Transverse colon (tissue), 4 donors: ENCODE measurements at regions not wholly inside any gene's neighbourhood (a gene's known extent, or its start where the extent isn't known, plus 50 kb on each side); places are given as distances from the start of the nearest gene placed in this dataset.
"Not testable (repeated sequence)": the region's sequence is repeated elsewhere in the genome, so short reads cannot be mapped to it uniquely, and the experiment has no call there.

ENCODE experiments used
- DNase-seq: peaks from one replicate; pipeline ENCODE4 v3.0.0-alpha.2; 2019
- H3K27ac ChIP-seq, 4 donors: fragments of 200-600 bp; sonication (generic); 2 replicates each; pipeline ENCODE4 v1.5.1; 2016 to 2018; ENCODE audit warnings: inconsistent platforms in 4 of 4
- H3K27me3 ChIP-seq: fragments of 200-600 bp; sonication (generic); 2 replicates; pipeline ENCODE4 v1.5.1; 2017; ENCODE audit warnings: inconsistent platforms
- H3K36me3 ChIP-seq, 4 donors: fragments of 200-600 bp; sonication (generic); 2 replicates each; pipeline ENCODE4 v1.5.1; 2017 to 2019; ENCODE audit warnings: inconsistent platforms in 4 of 4
- H3K4me1 ChIP-seq, 4 donors: fragments of 200-600 bp; sonication (generic); 2 replicates each; pipeline ENCODE4 v1.5.1; 2017 to 2020; ENCODE audit warnings: inconsistent platforms in 4 of 4
- H3K4me3 ChIP-seq, 4 donors: fragments of 200-600 bp; sonication (generic); 1 replicate in 1 of 4; 2 replicates in 3 of 4; pipeline versions ENCODE4 v1.5.1 to v1.6.1; 2017 to 2019; ENCODE audit warnings: inconsistent platforms in 4 of 4
- H3K9me3 ChIP-seq, 2 donors: fragments of 200-600 bp; sonication (generic); 2 replicates each; pipeline ENCODE4 v1.5.1; 2017 to 2019; ENCODE audit warnings: inconsistent platforms in 2 of 2
- EP300 ChIP-seq: sonication (generic); formaldehyde crosslinking; IDR thresholded peaks from one replicate; pipeline ENCODE4 v1.6.1; 2017; ENCODE audit warnings: antibody characterized with exemption, low read depth
- POLR2A ChIP-seq: fragments of 450-650 bp; IDR thresholded peaks from one replicate; pipeline ENCODE4 v1.6.1; 2016; ENCODE audit warnings: antibody characterized with exemption, mild to moderate bottlenecking, moderate library complexity
- POLR2AphosphoS5 ChIP-seq, 3 donors: sonication (generic); formaldehyde crosslinking; IDR thresholded peaks; one replicate each; pipeline ENCODE4 v1.6.1; 2016; ENCODE audit warnings: antibody characterized with exemption in 3 of 3
- WGBS, 2 donors: methylation state at CpG; one replicate each; pipeline ENCODE4 v1.1.5; 2018; ENCODE audit warnings: low coverage in 1 of 2; 5-methylcytosine and 5-hydroxymethylcytosine counted together
- in situ Hi-C, 4 donors: fragments of 200-750 bp; cut with MboI; loops; one replicate each; pipeline versions ENCODE4 v1.15.0 to v1.15.1; 2017; ENCODE audit warnings: low sequenced_read_pairs in 3 of 4, low pct_ligation_motif_present in 1 of 4, low pct_unique_long_range_greater_than_20kb in 1 of 4
- intact Hi-C: fragments of 100-400 bp; cut with DNase I; formaldehyde crosslinking; loops from one replicate; pipeline ENCODE4 v1.15.1; 2023; ENCODE audit warnings: low total_unique reads
- TF ChIP-seq, protein P1 (sequence below), 5 experiments: fragments of 200-600 bp in 3 of 5; fragments of 450-650 bp in 2 of 5; sonication (generic) in 3 of 5; IDR thresholded peaks; 1 replicate in 2 of 5; 2 replicates in 3 of 5; pipeline ENCODE4 v1.5.1; 2016 to 2017; ENCODE audit warnings: antibody characterized with exemption in 5 of 5, inconsistent platforms in 3 of 5, mild to moderate bottlenecking in 2 of 5, moderate library complexity in 1 of 5

GRCh38 chr6:140713495-140713894 lies 1339.0 kb upstream of the CITED2 start:
- H3K27ac ChIP-seq = no peak overlapping the region
- in situ Hi-C loops (no loop called here), intact Hi-C loops (no loop called here)
- H3K27me3 ChIP-seq = no peaks in the 10 kb centered on the region
- DNase-seq = no peak
- no peaks in the 10 kb centered on the region for H3K4me1 ChIP-seq
- TF ChIP-seq EP300 = no peak
- no peak for TF ChIP-seq POLR2AphosphoS5 (IDR thresholded peaks at IDR 0.05)
- no peak for TF ChIP-seq POLR2A
- TF ChIP-seq, protein P1, sequence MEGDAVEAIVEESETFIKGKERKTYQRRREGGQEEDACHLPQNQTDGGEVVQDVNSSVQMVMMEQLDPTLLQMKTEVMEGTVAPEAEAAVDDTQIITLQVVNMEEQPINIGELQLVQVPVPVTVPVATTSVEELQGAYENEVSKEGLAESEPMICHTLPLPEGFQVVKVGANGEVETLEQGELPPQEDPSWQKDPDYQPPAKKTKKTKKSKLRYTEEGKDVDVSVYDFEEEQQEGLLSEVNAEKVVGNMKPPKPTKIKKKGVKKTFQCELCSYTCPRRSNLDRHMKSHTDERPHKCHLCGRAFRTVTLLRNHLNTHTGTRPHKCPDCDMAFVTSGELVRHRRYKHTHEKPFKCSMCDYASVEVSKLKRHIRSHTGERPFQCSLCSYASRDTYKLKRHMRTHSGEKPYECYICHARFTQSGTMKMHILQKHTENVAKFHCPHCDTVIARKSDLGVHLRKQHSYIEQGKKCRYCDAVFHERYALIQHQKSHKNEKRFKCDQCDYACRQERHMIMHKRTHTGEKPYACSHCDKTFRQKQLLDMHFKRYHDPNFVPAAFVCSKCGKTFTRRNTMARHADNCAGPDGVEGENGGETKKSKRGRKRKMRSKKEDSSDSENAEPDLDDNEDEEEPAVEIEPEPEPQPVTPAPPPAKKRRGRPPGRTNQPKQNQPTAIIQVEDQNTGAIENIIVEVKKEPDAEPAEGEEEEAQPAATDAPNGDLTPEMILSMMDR (IDR thresholded peaks at IDR 0.05) = no peak
- H3K36me3 ChIP-seq = no peaks in the 10 kb centered on the region
- no peaks in the 10 kb centered on the region for H3K9me3 ChIP-seq
- WGBS, 2 donors = 46 to 52% methylated on average over 1 of the region's 1 CpG
- H3K4me3 ChIP-seq = no peak overlapping the region

DNA sequence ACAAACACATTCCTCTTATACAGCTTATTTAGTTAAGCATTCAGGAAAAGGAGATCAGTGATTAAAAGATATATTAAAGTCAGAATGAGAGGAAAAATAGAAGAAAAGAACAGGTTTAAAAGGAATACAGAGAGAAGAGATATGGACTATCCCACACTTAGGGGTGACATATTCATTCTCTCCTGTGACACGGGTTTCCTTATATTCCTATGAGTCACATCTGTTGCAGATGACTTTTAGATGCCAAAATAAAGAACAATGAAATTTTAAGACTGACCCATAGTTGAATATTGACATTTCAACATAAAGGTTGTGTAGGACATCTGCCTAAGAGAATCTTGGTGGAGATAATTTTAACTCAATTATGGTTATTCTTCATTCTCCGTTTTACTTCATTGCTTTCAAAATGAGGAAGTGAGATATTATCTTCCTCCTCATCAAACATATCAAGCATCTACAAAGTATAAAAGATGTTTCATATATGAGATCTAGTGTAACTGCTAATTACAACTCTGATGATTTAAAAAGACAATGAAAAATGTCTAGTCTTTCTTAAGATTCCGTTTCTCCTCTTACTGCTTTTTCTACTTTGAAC lies 1336.7 kb upstream of the CITED2 start:
- H3K36me3 ChIP-seq = no peaks in the 10 kb centered on the region

DNA sequence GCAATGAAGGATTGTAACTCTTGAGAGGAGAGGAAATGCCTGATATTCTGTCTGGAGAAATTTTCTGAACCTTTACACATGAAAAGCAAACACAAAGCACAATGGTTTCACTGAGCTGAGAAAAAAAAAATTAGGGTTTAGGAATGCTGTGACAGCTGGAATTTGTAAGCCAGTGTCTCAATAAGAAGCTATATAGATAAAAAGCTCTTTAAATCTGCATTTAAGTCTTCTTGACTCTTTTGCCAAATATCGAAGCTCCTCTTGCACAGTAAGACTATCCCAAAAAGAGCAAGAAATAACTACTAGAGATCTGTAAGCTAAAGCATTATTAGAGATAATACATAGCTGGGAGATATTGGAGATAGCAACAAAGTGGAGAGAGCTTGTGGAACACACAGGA lies 1334.0 kb upstream of the CITED2 start:
- no peaks in the 10 kb centered on the region for H3K9me3 ChIP-seq
- H3K27ac ChIP-seq = no peak overlapping the region
- DNase-seq = no peak
- in situ Hi-C loops (no loop called here), intact Hi-C loops (no loop called here)
- 58 to 67% methylated on average over 1 of the region's 1 CpG for WGBS, 2 donors
- TF ChIP-seq, protein P1 (IDR thresholded peaks at IDR 0.05) = no peak
- TF ChIP-seq EP300 (no peak), POLR2A (no peak)
- H3K27me3 ChIP-seq = no peaks in the 10 kb centered on the region
- H3K4me1 ChIP-seq = no peaks in the 10 kb centered on the region
- H3K4me3 ChIP-seq = no peak overlapping the region
- no peaks in the 10 kb centered on the region for H3K36me3 ChIP-seq

More for the DNA sequence above, 1336.7 kb upstream of the CITED2 start:
- in situ Hi-C loops (no loop called here), intact Hi-C loops (no loop called here)
- TF ChIP-seq EP300 (no peak), POLR2AphosphoS5 (IDR thresholded peaks at IDR 0.05) (no peak), POLR2A (no peak)
- TF ChIP-seq, protein P1 (IDR thresholded peaks at IDR 0.05) = no peak
- Histone ChIP-seq H3K4me3 (no peak overlapping the region), H3K9me3 (no peaks in the 10 kb centered on the region), H3K4me1 (no peaks in the 10 kb centered on the region), H3K27ac (no peak overlapping the region), H3K27me3 (no peaks in the 10 kb centered on the region)
- WGBS, 2 donors = 39 to 44% methylated on average over 3 of the region's 3 CpGs
- DNase-seq = no peak

DNA sequence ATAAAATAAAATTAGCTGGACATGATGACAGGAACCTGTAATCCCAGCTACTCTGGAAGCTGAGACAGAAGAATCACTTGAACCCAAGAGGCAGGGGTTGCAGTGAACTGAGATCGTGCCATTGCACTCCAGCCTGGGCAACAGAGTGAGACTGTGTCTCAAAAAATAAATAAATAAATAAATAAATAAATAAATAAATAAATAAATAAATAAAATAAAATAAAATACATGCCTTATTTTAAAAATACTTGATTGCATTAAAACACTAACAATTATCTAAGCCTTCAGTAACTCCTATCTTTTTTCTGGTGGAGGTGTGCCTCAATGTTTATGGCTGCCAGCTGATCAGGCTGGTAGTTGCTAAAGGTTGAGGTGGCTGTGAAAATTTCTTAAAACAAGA lies 1329.6 kb upstream of the CITED2 start:
- H3K9me3 ChIP-seq, H3K4me1 ChIP-seq, H3K36me3 ChIP-seq, in situ Hi-C loops, H3K4me3 ChIP-seq, H3K27ac ChIP-seq, intact Hi-C loops, DNase-seq, H3K27me3 ChIP-seq: not testable (repeated sequence)
- 83 to 89% methylated on average over 1 of the region's 1 CpG for WGBS, 2 donors

- in situ Hi-C loops (no loop called here), intact Hi-C loops (no loop called here)
- DNase-seq = no peak
- Histone ChIP-seq H3K9me3 (no peaks in the 10 kb centered on the region), H3K36me3 (no peaks in the 10 kb centered on the region), H3K4me3 (no peak overlapping the region), H3K27ac (no peak overlapping the region), H3K4me1 (no peaks in the 10 kb centered on the region), H3K27me3 (no peaks in the 10 kb centered on the region)
- TF ChIP-seq POLR2A = no peak
- TF ChIP-seq, protein P1 (IDR thresholded peaks at IDR 0.05) = no peak
- TF ChIP-seq EP300 = no peak
- no peak for TF ChIP-seq POLR2AphosphoS5 (IDR thresholded peaks at IDR 0.05)
Measured at GRCh38 chr6:140697585-140697984, 1323.1 kb upstream of the CITED2 start.
